Effector memory CD8-positive, alpha-beta T cell (primary cell): ENCODE measurements at regions not wholly inside any gene's neighbourhood (a gene's known extent, or its start where the extent isn't known, plus 50 kb on each side); places are given as distances from the start of the nearest gene placed in this dataset.

Experiments
- ATAC-seq: fragments of 150-1000 bp; cut with Tn5 transposase; replicated peaks from 2 replicates; pipeline ENCODE4 v1.10.0; 2021; ENCODE audit warnings: mild to moderate bottlenecking, moderate library complexity
- DNase-seq, 3 experiments: peaks; one replicate each; pipeline ENCODE4 v3.0.0; 2021
- H3K27ac Mint-ChIP-seq, 2 donors: one replicate each; pipeline ENCODE4 v1.8.0; 2022; ENCODE audit warnings: mild to moderate bottlenecking in 2 of 2, mixed read lengths in 2 of 2, moderate library complexity in 2 of 2
- H3K27me3 Mint-ChIP-seq, 2 donors: one replicate each; pipeline ENCODE4 v1.8.0; 2022; ENCODE audit warnings: mixed read lengths in 2 of 2
- H3K36me3 Mint-ChIP-seq: one replicate; pipeline ENCODE4 v1.8.0; 2022; ENCODE audit warnings: mild to moderate bottlenecking, moderate library complexity, mixed read lengths; ENCODE audit not compliant: insufficient read depth
- H3K4me1 Mint-ChIP-seq, 2 donors: one replicate each; pipeline ENCODE4 v1.8.0; 2022; ENCODE audit warnings: low read depth in 2 of 2, mixed read lengths in 2 of 2
- H3K4me3 Mint-ChIP-seq, 2 donors: one replicate each; pipeline ENCODE4 v1.8.0; 2022; ENCODE audit warnings: mild to moderate bottlenecking in 2 of 2, mixed read lengths in 2 of 2, moderate library complexity in 2 of 2
- H3K9me3 Mint-ChIP-seq, 2 donors: one replicate each; pipeline ENCODE4 v1.8.0; 2022; ENCODE audit warnings: mixed read lengths in 2 of 2

DNA sequence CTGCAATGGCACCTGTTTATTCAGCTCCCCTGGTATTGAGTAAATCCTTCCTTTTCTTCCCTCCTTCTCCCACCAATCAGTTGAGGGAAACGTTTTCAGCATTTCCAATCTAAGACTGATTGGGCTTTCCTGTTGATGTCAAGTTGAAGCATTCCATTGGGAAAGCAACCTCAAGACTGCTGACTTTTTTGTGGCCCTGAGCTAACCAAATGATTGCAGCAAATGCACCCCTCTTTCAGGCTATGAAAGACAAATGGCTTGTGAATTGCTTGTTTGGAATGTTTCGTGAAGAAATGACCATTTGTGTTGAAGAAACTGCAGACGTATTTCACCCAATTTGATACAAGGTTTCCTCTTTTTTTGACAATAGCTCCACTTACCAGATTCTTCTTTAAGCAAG lies 303.5 kb downstream of the EPHA4 start:
- DNase-seq (no peak), ATAC-seq (no peak)
- Mint-ChIP-seq H3K27me3 (peaks cover 24 to 41% of the 10 kb centered on the region in 2 donors), H3K4me3 (no peak overlapping the region), H3K27ac (no peak overlapping the region), H3K9me3 (no peaks in the 10 kb centered on the region), H3K4me1 (no peaks in the 10 kb centered on the region), H3K36me3 (no peaks in the 10 kb centered on the region)

GRCh38 chr2:221270806-221271205 lies 301.3 kb downstream of the EPHA4 start:
- ATAC-seq (no peak), DNase-seq (no peak)
- H3K4me1 Mint-ChIP-seq = no peaks in the 10 kb centered on the region
- peaks cover 18 to 31% of the 10 kb centered on the region in 2 donors for H3K27me3 Mint-ChIP-seq
- no peaks in the 10 kb centered on the region for H3K36me3 Mint-ChIP-seq
- H3K4me3 Mint-ChIP-seq = no peak overlapping the region
- no peak overlapping the region for H3K27ac Mint-ChIP-seq
- H3K9me3 Mint-ChIP-seq = no peaks in the 10 kb centered on the region

DNA sequence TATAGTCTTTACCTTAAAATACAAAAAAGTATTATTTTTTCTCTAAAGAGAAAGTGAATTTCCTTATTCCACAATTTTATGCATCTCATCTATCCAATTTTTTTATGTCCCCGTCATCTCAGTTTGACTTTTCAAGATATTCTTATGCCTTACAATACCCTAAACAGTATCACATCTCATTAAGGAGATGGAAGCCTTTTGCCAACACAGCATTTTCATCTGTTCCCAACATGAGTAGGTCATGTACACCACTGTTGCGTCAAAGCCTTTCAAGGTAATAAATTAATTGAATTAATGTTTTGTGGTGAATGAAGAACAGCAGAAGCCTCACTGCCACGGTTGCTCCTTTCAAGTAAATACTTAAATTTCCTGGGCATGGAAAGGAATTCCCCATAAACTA lies 299.4 kb downstream of the EPHA4 start:
- H3K4me3 Mint-ChIP-seq = no peak overlapping the region
- no peak for DNase-seq
- no peaks in the 10 kb centered on the region for H3K9me3 Mint-ChIP-seq
- no peak overlapping the region for H3K27ac Mint-ChIP-seq
- ATAC-seq = no peak
- H3K27me3 Mint-ChIP-seq = peaks cover 24 to 31% of the 10 kb centered on the region in 2 donors
- H3K36me3 Mint-ChIP-seq = no peaks in the 10 kb centered on the region
- no peaks in the 10 kb centered on the region for H3K4me1 Mint-ChIP-seq

GRCh38 chr2:221276033-221276432 lies 296.1 kb downstream of the EPHA4 start:
- H3K4me1 Mint-ChIP-seq = no peaks in the 10 kb centered on the region
- H3K27ac Mint-ChIP-seq = no peak overlapping the region
- no peak overlapping the region for H3K4me3 Mint-ChIP-seq
- no peak for ATAC-seq
- DNase-seq = no peak
- H3K36me3 Mint-ChIP-seq = no peaks in the 10 kb centered on the region
- peaks cover 9 to 20% of the 10 kb centered on the region in 2 donors for H3K27me3 Mint-ChIP-seq
- H3K9me3 Mint-ChIP-seq = no peaks in the 10 kb centered on the region

DNA sequence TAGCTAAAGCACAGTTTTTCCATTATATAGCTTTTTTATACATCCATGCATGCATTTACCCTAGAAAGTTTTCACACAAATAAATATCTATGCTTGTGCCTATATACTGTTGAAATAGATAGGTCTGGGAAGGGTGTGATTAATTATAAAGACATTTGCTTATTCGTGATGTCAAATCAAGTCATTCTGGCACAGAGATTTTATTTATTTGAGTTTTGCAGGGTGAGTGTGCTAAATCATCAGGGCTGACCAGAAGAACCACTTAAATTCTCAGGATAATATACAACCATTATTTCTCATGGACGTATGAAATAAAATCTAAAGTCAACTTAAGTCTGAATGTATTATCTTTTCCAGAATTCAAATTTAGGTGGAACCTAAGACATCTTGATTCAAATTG lies 295.5 kb downstream of the EPHA4 start:
- no peaks in the 10 kb centered on the region for H3K9me3 Mint-ChIP-seq
- H3K27ac Mint-ChIP-seq = no peak overlapping the region
- ATAC-seq (no peak), DNase-seq (no peak)
- H3K36me3 Mint-ChIP-seq = no peaks in the 10 kb centered on the region
- no peak overlapping the region for H3K4me3 Mint-ChIP-seq
- H3K4me1 Mint-ChIP-seq = no peaks in the 10 kb centered on the region
- H3K27me3 Mint-ChIP-seq = peaks cover 4 to 24% of the 10 kb centered on the region in 2 donors

DNA sequence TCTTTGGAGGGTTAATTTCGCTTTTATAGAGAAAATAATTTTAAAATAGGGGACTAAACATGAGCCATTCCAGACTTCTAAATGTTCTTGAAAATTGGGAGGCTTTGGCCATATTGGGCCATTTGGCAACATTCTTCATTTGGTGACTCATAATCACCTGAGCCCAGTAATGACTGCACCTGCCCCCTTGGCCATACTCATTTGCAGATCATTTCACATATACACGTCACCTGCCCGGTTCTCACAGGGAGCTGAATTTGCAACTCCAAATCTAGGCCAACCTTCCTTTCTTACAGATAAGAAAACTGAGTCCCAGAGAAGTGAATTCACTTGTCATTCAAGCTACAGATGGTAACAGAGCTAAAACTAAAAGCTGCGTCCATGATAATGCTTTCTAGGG lies 289.7 kb downstream of the EPHA4 start:
- H3K9me3 Mint-ChIP-seq = no peaks in the 10 kb centered on the region
- peaks cover 20 to 27% of the 10 kb centered on the region in 2 donors for H3K27me3 Mint-ChIP-seq
- no peaks in the 10 kb centered on the region for H3K4me1 Mint-ChIP-seq
- H3K4me3 Mint-ChIP-seq = no peak overlapping the region
- DNase-seq (no peak), ATAC-seq (no peak)
- no peaks in the 10 kb centered on the region for H3K36me3 Mint-ChIP-seq
- H3K27ac Mint-ChIP-seq = no peak overlapping the region

DNA sequence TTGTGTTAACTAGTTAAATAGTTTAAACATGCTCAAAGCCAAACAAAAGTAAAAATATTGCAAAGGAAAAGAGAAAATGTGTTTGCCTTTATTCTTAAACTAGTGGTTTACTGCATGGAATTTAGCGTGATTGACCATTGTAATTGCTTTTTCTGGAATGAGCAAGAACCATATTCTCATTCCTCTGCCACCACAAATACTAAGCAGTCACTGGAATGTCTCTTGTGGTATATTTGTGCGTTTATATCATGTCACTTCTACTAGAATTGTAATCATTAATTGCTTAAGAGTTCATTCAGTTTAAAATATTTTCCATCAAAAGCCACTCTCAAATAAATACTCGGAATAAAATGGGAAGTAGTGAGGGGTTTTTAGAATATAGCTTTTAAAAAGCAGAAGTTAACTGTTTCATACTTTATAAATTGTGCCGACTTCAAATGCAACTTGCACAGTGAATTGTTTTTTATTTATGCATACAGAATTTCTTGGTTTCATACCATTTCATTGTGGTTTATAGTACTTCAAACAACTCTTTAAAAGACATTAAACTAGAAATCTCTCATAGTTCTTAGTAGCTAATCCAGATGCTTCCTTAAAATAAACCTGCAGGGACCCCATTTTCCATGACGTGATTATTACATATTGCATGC lies 288.1 kb downstream of the EPHA4 start:
- Mint-ChIP-seq H3K27me3 (peaks cover 20 to 27% of the 10 kb centered on the region in 2 donors), H3K36me3 (no peaks in the 10 kb centered on the region), H3K9me3 (no peaks in the 10 kb centered on the region), H3K4me3 (no peak overlapping the region), H3K27ac (no peak overlapping the region), H3K4me1 (no peaks in the 10 kb centered on the region)
- ATAC-seq (no peak), DNase-seq (no peak)

GRCh38 chr2:221285148-221285547 lies 287.0 kb downstream of the EPHA4 start:
- no peak overlapping the region for H3K27ac Mint-ChIP-seq
- H3K27me3 Mint-ChIP-seq = peaks cover 20 to 21% of the 10 kb centered on the region in 2 donors
- DNase-seq (no peak), ATAC-seq (no peak)
- no peaks in the 10 kb centered on the region for H3K4me1 Mint-ChIP-seq
- no peaks in the 10 kb centered on the region for H3K9me3 Mint-ChIP-seq
- H3K36me3 Mint-ChIP-seq = no peaks in the 10 kb centered on the region
- no peak overlapping the region for H3K4me3 Mint-ChIP-seq

DNA sequence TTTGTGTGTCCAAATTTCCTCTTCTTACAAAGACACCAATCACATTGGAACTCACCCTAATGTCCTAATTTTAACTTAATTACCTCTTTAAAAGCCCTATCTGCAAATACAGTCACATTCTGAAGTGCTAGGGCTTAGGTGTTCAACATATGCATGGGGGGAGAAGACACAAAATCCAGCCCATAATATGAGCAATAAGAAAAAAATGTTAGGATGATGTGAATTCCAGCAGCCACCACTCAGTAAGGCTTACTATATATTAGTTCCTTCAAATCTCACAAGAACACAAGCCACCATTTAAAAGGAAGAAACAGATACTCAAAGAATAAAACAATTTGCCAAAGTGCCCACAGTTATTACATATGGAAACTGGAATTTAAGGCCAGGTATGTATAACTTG lies 285.7 kb downstream of the EPHA4 start:
- DNase-seq (no peak), ATAC-seq (no peak)
- Mint-ChIP-seq H3K27ac (no peak overlapping the region), H3K27me3 (peaks cover 19 to 20% of the 10 kb centered on the region in 2 donors), H3K36me3 (no peaks in the 10 kb centered on the region), H3K9me3 (no peaks in the 10 kb centered on the region), H3K4me3 (no peak overlapping the region), H3K4me1 (no peaks in the 10 kb centered on the region)

DNA sequence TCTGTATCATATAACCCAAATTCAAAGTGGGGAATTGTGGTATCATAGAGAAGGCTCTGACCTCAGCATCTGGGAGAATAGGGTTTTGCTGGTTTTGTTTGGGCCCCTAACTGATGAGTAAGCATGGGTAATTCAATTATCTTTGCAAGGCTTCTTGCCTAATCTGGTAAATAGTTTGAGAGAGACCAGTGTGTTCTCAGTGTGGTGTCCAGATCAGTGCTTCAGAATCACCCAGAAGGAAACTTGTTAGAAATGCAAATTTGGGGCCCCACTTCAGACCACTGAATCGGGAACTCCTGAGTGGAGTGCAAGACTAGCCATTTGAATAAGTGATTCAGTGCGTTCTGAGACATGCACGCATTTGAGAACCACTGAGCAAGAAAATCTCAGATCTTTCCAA lies 282.7 kb downstream of the EPHA4 start:
- Mint-ChIP-seq H3K27ac (no peak overlapping the region), H3K9me3 (no peaks in the 10 kb centered on the region), H3K4me1 (no peaks in the 10 kb centered on the region), H3K27me3 (peaks cover 11 to 20% of the 10 kb centered on the region in 2 donors), H3K4me3 (no peak overlapping the region), H3K36me3 (no peaks in the 10 kb centered on the region)
- ATAC-seq (no peak), DNase-seq (no peak)

DNA sequence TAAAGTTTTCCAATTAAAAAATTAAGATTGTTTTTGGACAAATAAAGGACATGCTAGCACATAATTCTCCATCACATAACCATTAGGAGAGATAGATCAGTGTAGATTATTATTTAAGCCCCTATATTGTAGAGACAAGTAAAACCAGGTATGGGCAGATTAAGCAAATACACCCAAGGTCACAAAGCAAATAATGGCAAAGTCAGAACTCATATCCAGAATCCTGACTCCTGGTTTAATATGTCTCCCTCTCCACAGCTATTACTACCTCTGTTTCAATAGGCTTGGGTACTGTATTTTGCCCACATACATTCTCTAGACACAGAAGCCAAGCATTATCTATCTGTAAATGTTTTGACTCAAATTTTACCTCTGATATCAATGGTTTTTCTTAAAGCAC lies 282.3 kb downstream of the EPHA4 start:
- Mint-ChIP-seq H3K36me3 (no peaks in the 10 kb centered on the region), H3K4me1 (no peaks in the 10 kb centered on the region)

GRCh38 chr2:221293949-221294742 lies 278.0 kb downstream of the EPHA4 start:
- no peaks in the 10 kb centered on the region for H3K36me3 Mint-ChIP-seq
- no peak overlapping the region for H3K4me3 Mint-ChIP-seq
- no peak overlapping the region for H3K27ac Mint-ChIP-seq
- H3K27me3 Mint-ChIP-seq = peaks cover 31% of the 10 kb centered on the region in 2 donors
- H3K9me3 Mint-ChIP-seq = no peaks in the 10 kb centered on the region
- H3K4me1 Mint-ChIP-seq = no peaks in the 10 kb centered on the region
- DNase-seq (no peak), ATAC-seq (no peak)

More for the DNA sequence above, 282.3 kb downstream of the EPHA4 start:
- Mint-ChIP-seq H3K27me3 (peaks cover 10 to 20% of the 10 kb centered on the region in 2 donors), H3K9me3 (no peaks in the 10 kb centered on the region), H3K4me3 (no peak overlapping the region), H3K27ac (no peak overlapping the region)
- ATAC-seq (no peak), DNase-seq (no peak)

GRCh38 chr2:221304916-221305315 lies 267.2 kb downstream of the EPHA4 start:
- H3K27ac Mint-ChIP-seq = no peak overlapping the region
- no peaks in the 10 kb centered on the region for H3K4me1 Mint-ChIP-seq
- no peak overlapping the region for H3K4me3 Mint-ChIP-seq
- H3K9me3 Mint-ChIP-seq = no peaks in the 10 kb centered on the region
- DNase-seq (no peak), ATAC-seq (no peak)
- H3K27me3 Mint-ChIP-seq = peaks cover 0 to 8% of the 10 kb centered on the region in 2 donors
- H3K36me3 Mint-ChIP-seq = no peaks in the 10 kb centered on the region

DNA sequence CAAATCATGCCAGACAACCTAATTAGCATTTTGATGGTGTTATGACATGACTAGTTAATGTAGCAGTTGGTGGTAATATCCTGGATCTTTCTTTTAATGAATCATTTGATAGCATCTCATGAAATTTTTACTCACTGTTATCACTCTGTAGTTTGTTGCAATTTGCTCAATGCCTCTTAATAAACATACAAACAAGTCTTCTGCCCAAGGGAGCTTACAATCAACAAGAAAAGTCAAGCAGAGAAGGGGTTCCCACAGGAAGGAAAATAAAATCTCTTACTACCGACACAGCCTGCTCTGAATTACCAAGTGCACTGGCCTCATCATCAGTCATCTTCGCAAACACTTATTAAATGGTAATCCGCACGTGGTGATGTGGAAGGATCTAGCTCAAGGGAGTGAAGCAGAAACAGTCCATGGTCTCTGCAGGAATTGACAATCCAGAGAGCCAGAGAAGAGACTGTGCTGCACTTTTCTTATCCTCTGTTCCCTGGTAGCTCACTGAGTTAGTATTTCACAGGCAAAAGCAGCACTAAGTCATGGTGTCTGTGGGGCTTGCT lies 263.5 kb downstream of the EPHA4 start:
- peaks cover 0 to 3% of the 10 kb centered on the region in 2 donors for H3K4me1 Mint-ChIP-seq
- no peak for ATAC-seq
- peaks cover 6 to 19% of the 10 kb centered on the region in 2 donors for H3K27me3 Mint-ChIP-seq
- no peak overlapping the region for H3K4me3 Mint-ChIP-seq
- no peaks in the 10 kb centered on the region for H3K36me3 Mint-ChIP-seq
- no peak for DNase-seq
- no peaks in the 10 kb centered on the region for H3K9me3 Mint-ChIP-seq
- no peak overlapping the region for H3K27ac Mint-ChIP-seq
